CD4-positive, alpha-beta T cell (primary cell): ENCODE measurements at regions not wholly inside any gene's neighbourhood (a gene's known extent, or its start where the extent isn't known, plus 50 kb on each side); places are given as distances from the start of the nearest gene placed in this dataset.

Experiments used
- ATAC-seq: fragments of 200-7000 bp; cut with Tn5 transposase; one replicate; pipeline ENCODE4 v1.10.0; 2022; ENCODE audit warnings: mild to moderate bottlenecking; ENCODE audit not compliant: poor library complexity
- CTCF ChIA-PET: fragments of 350-600 bp; sonication (Branson Sonifier 250); formaldehyde crosslinking; loops from one replicate; lab custom pipeline; 2021; ENCODE audit warnings: antibody characterized with exemption, inconsistent platforms; lab: Charles Lee
- POLR2A ChIA-PET: fragments of 350-600 bp; sonication (Branson Sonifier 250); formaldehyde crosslinking; loops from one replicate; lab custom pipeline; 2021; ENCODE audit warnings: antibody characterized with exemption, inconsistent platforms; lab: Charles Lee
- DNase-seq, 14 experiments: peaks; one replicate each; pipeline ENCODE4 v3.0.0-alpha.2; 2013 to 2020; ENCODE audit warnings: mixed read lengths in 2 of 14
- H3K27ac ChIP-seq, 2 donors: one replicate each; pipeline versions ENCODE4 v1.5.1 to v1.7.0; 2013; ENCODE audit warnings: low read length in 2 of 2, low read depth in 1 of 2, mild to moderate bottlenecking in 1 of 2
- H3K27me3 ChIP-seq, 2 experiments: 1 replicate in 1 of 2; 2 replicates in 1 of 2; pipeline versions ENCODE4 v1.6.1 to v1.7.0; 2013; ENCODE audit warnings: low read length in 2 of 2, control low read depth in 1 of 2, mild to moderate bottlenecking in 1 of 2, moderate library complexity in 1 of 2; ENCODE audit not compliant: insufficient read depth in 2 of 2, control insufficient read depth in 1 of 2
- H3K36me3 ChIP-seq: one replicate; pipeline ENCODE4 v1.6.1; 2013; ENCODE audit warnings: low read length, control low read depth; ENCODE audit not compliant: insufficient read depth
- H3K4me1 ChIP-seq: one replicate; pipeline ENCODE4 v1.6.1; 2013; ENCODE audit warnings: low read length, control low read depth; ENCODE audit not compliant: insufficient read depth
- H3K4me3 ChIP-seq: one replicate; pipeline ENCODE4 v1.5.1; 2013; ENCODE audit warnings: mild to moderate bottlenecking, low read length, moderate library complexity
- H3K9me3 ChIP-seq, 2 experiments: 1 replicate in 1 of 2; 2 replicates in 1 of 2; pipeline versions ENCODE4 v1.6.1 to v1.7.0; 2013; ENCODE audit warnings: low read length in 2 of 2, mild to moderate bottlenecking in 2 of 2, control low read depth in 1 of 2, moderate library complexity in 1 of 2; ENCODE audit not compliant: control insufficient read depth in 1 of 2, insufficient read depth in 1 of 2
- H3K27ac Mint-ChIP-seq: one replicate; pipeline ENCODE4 v1.8.0; 2020; ENCODE audit warnings: mixed read lengths
- H3K27me3 Mint-ChIP-seq: one replicate; pipeline ENCODE4 v1.8.0; 2021; ENCODE audit warnings: mixed read lengths
- H3K36me3 Mint-ChIP-seq: one replicate; pipeline ENCODE4 v1.8.0; 2021; ENCODE audit warnings: low read depth, mixed read lengths
- H3K4me1 Mint-ChIP-seq: one replicate; pipeline ENCODE4 v1.8.0; 2021; ENCODE audit warnings: low read depth, mixed read lengths
- H3K4me3 Mint-ChIP-seq: one replicate; pipeline ENCODE4 v1.8.0; 2020; ENCODE audit warnings: mild to moderate bottlenecking, mixed read lengths
- H3K9me3 Mint-ChIP-seq: one replicate; pipeline ENCODE4 v1.8.0; 2020; ENCODE audit warnings: mixed read lengths
- CTCF ChIP-seq: fragments of 200-600 bp; IDR thresholded peaks from one replicate; pipeline ENCODE4 v1.8.0; 2022; ENCODE audit warnings: antibody characterized with exemption, mild to moderate bottlenecking
- intact Hi-C, 2 experiments: fragments of 100-400 bp; cut with DNase I in 1 of 2; cut with micrococcal nuclease in 1 of 2; formaldehyde crosslinking; loops; one replicate each; pipeline versions ENCODE4 v1.15.1 to v1.9.0; 2023 to 2025; cut with DNase I, micrococcal nuclease

GRCh38 chr6:98525860-98526259 is 308.5 kb upstream of the POU3F2 start:
- H3K4me3 Mint-ChIP-seq: no peak overlapping the region
- no peak overlapping the region for H3K27ac Mint-ChIP-seq
- Histone ChIP-seq H3K4me3 (no peak overlapping the region), H3K9me3 (peaks cover 0 to 9% of the 10 kb centered on the region in 2 experiments), H3K27me3 (no peaks in the 10 kb centered on the region), H3K27ac (no peak overlapping the region), H3K4me1 (no peaks in the 10 kb centered on the region), H3K36me3 (no peaks in the 10 kb centered on the region)
- DNase-seq (no peak), ATAC-seq (no peak)
- intact Hi-C loops: no loop called here
- no peak for TF ChIP-seq CTCF
- ChIA-PET CTCF (no interaction called here), POLR2A (no interaction called here)
- no peaks in the 10 kb centered on the region for H3K27me3 Mint-ChIP-seq
- H3K36me3 Mint-ChIP-seq: no peaks in the 10 kb centered on the region
- H3K4me1 Mint-ChIP-seq: no peaks in the 10 kb centered on the region
- peaks cover 3% of the 10 kb centered on the region for H3K9me3 Mint-ChIP-seq

- Histone ChIP-seq H3K27me3 (no peaks in the 10 kb centered on the region), H3K4me1 (no peaks in the 10 kb centered on the region), H3K27ac (no peak overlapping the region), H3K36me3 (no peaks in the 10 kb centered on the region), H3K4me3 (no peak overlapping the region), H3K9me3 (peaks cover 0 to 10% of the 10 kb centered on the region in 2 experiments)
- H3K9me3 Mint-ChIP-seq: peaks cover 3% of the 10 kb centered on the region
- intact Hi-C loops: no loop called here
- DNase-seq (no peak), ATAC-seq (no peak)
- no peaks in the 10 kb centered on the region for H3K36me3 Mint-ChIP-seq
- no peak overlapping the region for H3K27ac Mint-ChIP-seq
- POLR2A ChIA-PET: no interaction called here
- no peak overlapping the region for H3K4me3 Mint-ChIP-seq
- TF ChIP-seq CTCF: no peak
- H3K4me1 Mint-ChIP-seq: no peaks in the 10 kb centered on the region
- no peaks in the 10 kb centered on the region for H3K27me3 Mint-ChIP-seq
- CTCF ChIA-PET: no interaction called here
Measured at GRCh38 chr6:98526465-98526864, 307.9 kb upstream of the POU3F2 start.

GRCh38 chr6:98529364-98529763 is 305.0 kb upstream of the POU3F2 start:
- DNase-seq: no peak
- Mint-ChIP-seq H3K4me1 (no peaks in the 10 kb centered on the region), H3K27ac (no peak overlapping the region), H3K36me3 (no peaks in the 10 kb centered on the region), H3K4me3 (no peak overlapping the region), H3K27me3 (no peaks in the 10 kb centered on the region), H3K9me3 (peaks cover 3% of the 10 kb centered on the region)
- TF ChIP-seq CTCF: no peak
- peaks cover 0 to 10% of the 10 kb centered on the region in 2 experiments for H3K9me3 ChIP-seq
- no peaks in the 10 kb centered on the region for H3K4me1 ChIP-seq
- no peak for ATAC-seq
- H3K27me3 ChIP-seq: no peaks in the 10 kb centered on the region
- CTCF ChIA-PET: no interaction called here
- H3K36me3 ChIP-seq: no peaks in the 10 kb centered on the region
- no peak overlapping the region for H3K4me3 ChIP-seq
- POLR2A ChIA-PET: no interaction called here
- intact Hi-C loops: no loop called here
- H3K27ac ChIP-seq: no peak overlapping the region
